Esophagus (tissue), 2 donors: ENCODE measurements at regions not wholly inside any gene's neighbourhood (a gene's known extent, or its start where the extent isn't known, plus 50 kb on each side); places are given as distances from the start of the nearest gene placed in this dataset.

Experiments used
- H3K27ac ChIP-seq, 2 donors: one replicate each; pipeline ENCODE4 v1.5.1; 2013; ENCODE audit warnings: low read depth in 2 of 2, mild to moderate bottlenecking in 2 of 2, inconsistent platforms in 1 of 2, low read length in 1 of 2, moderate library complexity in 1 of 2
- H3K27me3 ChIP-seq, 2 donors: one replicate each; pipeline ENCODE4 v1.6.1; 2013; ENCODE audit warnings: low read length in 2 of 2, control low read depth in 1 of 2, mild to moderate bottlenecking in 1 of 2; ENCODE audit not compliant: insufficient read depth in 2 of 2, control insufficient read depth in 1 of 2
- H3K36me3 ChIP-seq, 2 donors: one replicate each; pipeline ENCODE4 v1.6.1; 2013; ENCODE audit warnings: low read length in 1 of 2; ENCODE audit not compliant: control insufficient read depth in 2 of 2, insufficient read depth in 2 of 2
- H3K4me1 ChIP-seq, 2 donors: one replicate each; pipeline ENCODE4 v1.6.1; 2013; ENCODE audit warnings: low read length in 1 of 2; ENCODE audit not compliant: control insufficient read depth in 2 of 2, insufficient read depth in 2 of 2
- H3K4me3 ChIP-seq, 2 donors: one replicate each; pipeline ENCODE4 v1.5.1; 2013; ENCODE audit warnings: low read length in 2 of 2, mild to moderate bottlenecking in 2 of 2, low read depth in 1 of 2, moderate library complexity in 1 of 2
- H3K9me3 ChIP-seq, 2 donors: one replicate each; pipeline ENCODE4 v1.6.1; 2013; ENCODE audit warnings: mild to moderate bottlenecking in 2 of 2, low read depth in 1 of 2, low read length in 1 of 2, moderate library complexity in 1 of 2; ENCODE audit not compliant: control insufficient read depth in 2 of 2, insufficient read depth in 1 of 2
- WGBS, 2 donors: extraction: QIAGEN DNeasy Blood & Tissue Kit; methylation state at CpG; one replicate each; pipeline ENCODE4 v1.1.7; 2013; 5-methylcytosine and 5-hydroxymethylcytosine counted together
- donor health status: healthy with polysubstance abuse.
- donor health status: Bipolar disorder and iron deficiency.

DNA sequence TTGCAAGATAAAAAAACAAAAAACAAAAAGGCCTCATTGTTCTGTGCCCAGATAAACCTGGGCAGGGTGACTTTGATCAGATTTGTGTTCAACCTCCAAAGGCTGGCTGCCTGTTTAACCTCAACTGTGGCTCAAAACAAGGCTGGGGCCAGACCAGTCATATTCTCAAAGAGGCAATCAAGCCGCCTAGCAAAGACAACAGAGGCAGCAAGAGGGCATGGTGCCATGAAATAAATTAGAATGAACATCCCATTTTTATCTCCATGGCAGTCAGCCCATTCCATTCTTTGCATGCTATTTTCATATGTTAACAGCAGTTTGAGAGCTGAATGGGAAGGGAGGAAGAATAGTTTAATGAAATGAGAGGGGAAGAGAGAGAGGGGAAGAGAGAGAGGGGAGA, 1150.3 kb downstream of the TYW1 start:
- no peaks in the 10 kb centered on the region for H3K27me3 ChIP-seq
- no peaks in the 10 kb centered on the region for H3K4me1 ChIP-seq
- no peaks in the 10 kb centered on the region for H3K36me3 ChIP-seq
- no peak overlapping the region for H3K27ac ChIP-seq
- H3K4me3 ChIP-seq: no peak overlapping the region
- 44 to 54% methylated on average over 1 of the region's 1 CpG for WGBS, 2 donors
- H3K9me3 ChIP-seq: no peaks in the 10 kb centered on the region

DNA sequence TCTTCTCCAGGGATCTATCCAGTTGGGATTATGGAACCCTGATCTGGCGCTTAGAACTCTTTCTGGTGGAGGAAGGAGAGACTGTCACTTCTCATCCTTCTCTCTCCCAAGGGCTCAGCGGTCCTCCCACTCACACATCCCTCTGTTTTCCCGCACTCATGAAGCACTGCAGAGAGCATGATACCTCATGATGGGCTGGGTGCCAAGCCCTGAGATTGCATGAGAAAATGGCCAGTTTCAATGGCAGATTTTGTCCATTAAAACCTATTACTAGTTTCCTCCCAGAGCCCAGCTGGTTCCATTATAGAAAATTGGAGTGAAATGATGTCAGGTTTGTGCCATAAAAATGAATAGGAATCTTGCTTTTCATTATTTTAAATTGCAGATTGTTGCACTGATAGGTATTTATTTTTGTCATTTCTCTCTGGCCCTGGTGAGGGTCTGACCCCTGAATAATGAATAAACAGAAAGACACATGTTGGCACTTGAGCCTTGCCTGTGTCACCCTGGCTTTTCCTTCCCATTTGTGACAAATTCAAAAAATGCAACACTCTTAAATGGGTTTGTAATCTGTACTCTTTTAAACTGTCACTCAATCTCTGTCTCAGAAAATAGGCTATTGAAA, 1151.1 kb downstream of the TYW1 start:
- Histone ChIP-seq H3K4me1 (no peaks in the 10 kb centered on the region), H3K27ac (no peak overlapping the region), H3K4me3 (no peak overlapping the region), H3K27me3 (no peaks in the 10 kb centered on the region), H3K9me3 (no peaks in the 10 kb centered on the region), H3K36me3 (no peaks in the 10 kb centered on the region)
- WGBS, 2 donors: 81 to 82% methylated on average over 3 of the region's 3 CpGs

DNA sequence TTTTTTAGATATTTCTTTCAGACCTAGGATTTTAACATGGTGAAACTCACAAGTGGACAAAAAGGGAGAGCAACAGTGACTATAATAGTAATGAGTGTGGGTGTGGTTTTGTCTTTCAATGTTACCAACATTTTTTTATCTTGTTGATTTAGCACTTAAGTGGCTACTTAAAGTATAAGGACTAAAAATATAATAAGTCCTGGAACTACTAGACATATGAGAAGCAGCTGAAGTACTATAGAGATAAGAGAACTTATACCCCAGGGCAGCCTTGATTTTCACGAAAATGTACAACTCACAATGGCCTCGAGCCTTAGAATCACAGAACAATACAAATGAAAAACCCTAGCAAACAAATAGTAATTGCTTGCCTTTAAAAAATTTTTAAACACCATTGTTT, 1151.8 kb downstream of the TYW1 start:
- H3K27ac ChIP-seq: no peak overlapping the region
- no peaks in the 10 kb centered on the region for H3K4me1 ChIP-seq
- H3K27me3 ChIP-seq: no peaks in the 10 kb centered on the region
- no peak overlapping the region for H3K4me3 ChIP-seq
- no peaks in the 10 kb centered on the region for H3K36me3 ChIP-seq
- H3K9me3 ChIP-seq: no peaks in the 10 kb centered on the region
- WGBS, 2 donors: 67 to 80% methylated on average over 2 of the region's 2 CpGs

DNA sequence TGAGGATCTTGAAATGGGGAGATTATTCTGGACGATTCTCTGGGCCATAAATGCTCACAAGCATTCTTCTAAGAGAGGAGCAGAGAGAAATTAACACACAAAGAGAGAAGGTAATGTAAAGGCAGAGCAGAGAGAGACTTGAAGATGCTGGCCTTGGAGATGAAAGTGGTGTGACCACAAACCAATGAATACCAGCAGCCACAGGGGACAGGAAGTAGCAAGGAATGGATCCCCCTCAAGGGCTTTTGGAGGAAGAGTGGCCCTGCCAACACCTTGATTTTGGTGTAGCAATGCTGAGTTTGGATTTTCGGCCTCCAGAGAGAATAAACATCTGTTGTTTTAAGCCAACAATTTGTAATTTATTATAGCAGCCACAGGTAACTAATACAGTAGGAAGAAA, 1155.6 kb downstream of the TYW1 start:
- H3K36me3 ChIP-seq: no peaks in the 10 kb centered on the region
- no peaks in the 10 kb centered on the region for H3K27me3 ChIP-seq
- H3K9me3 ChIP-seq: no peaks in the 10 kb centered on the region
- WGBS, 2 donors: 66 to 74% methylated on average over 2 of the region's 2 CpGs
- no peak overlapping the region for H3K4me3 ChIP-seq
- no peaks in the 10 kb centered on the region for H3K4me1 ChIP-seq
- no peak overlapping the region for H3K27ac ChIP-seq

DNA sequence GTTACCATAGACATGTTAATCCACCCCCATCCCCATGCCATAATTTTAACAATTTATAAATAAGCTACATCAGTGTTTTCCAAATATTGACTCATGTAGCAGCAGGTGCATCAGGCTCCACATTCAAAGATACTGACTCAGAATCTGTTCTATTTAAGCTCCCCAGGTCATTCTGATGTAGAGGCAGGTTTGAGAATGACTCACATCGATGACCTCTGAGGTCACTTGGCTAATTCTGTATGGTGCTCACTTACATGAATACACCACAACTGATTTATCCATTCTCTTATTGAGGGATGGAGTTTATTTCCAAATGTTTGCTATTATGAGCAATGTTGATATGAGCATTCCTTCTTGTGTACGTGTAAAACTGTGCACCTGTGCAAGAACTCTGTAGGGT, 1159.0 kb downstream of the TYW1 start:
- no peaks in the 10 kb centered on the region for H3K9me3 ChIP-seq
- H3K27ac ChIP-seq: no peak overlapping the region
- no peaks in the 10 kb centered on the region for H3K4me1 ChIP-seq
- WGBS, 2 donors: 90 to 97% methylated on average over 2 of the region's 2 CpGs
- no peaks in the 10 kb centered on the region for H3K36me3 ChIP-seq
- no peak overlapping the region for H3K4me3 ChIP-seq
- no peaks in the 10 kb centered on the region for H3K27me3 ChIP-seq

DNA sequence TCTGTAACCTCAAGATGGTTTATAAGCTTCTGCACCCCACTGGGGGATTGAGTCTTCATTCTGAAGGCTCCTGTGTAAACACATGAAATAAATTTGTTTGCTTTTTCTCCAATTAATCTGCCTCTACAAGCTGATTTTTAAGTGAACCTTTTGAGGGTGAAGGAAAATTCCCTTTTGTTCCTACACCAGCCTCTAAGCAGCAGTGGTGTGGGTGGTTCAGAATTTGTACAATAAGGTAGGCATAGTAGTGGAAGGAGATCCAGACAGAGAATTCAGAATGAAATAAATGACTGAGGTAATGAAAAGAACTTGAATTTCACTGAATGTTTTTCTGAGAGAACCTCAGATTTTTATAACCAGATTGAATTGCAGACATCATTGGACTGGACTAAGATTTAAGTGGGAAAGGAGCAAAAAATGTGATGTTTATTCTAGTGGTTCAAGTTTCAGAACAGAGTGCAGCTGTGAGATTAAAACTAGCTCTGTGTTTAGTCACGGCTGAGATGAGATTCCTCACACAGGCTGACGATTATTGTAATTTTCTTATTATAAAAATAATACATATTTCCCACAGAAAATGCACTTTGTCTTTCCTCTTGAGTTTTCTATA, 1162.2 kb downstream of the TYW1 start:
- WGBS, 2 donors: 20 to 33% methylated on average over 2 of the region's 2 CpGs
- no peaks in the 10 kb centered on the region for H3K9me3 ChIP-seq
- H3K36me3 ChIP-seq: no peaks in the 10 kb centered on the region
- H3K27me3 ChIP-seq: no peaks in the 10 kb centered on the region
- H3K27ac ChIP-seq: no peak overlapping the region
- no peaks in the 10 kb centered on the region for H3K4me1 ChIP-seq
- no peak overlapping the region for H3K4me3 ChIP-seq

DNA sequence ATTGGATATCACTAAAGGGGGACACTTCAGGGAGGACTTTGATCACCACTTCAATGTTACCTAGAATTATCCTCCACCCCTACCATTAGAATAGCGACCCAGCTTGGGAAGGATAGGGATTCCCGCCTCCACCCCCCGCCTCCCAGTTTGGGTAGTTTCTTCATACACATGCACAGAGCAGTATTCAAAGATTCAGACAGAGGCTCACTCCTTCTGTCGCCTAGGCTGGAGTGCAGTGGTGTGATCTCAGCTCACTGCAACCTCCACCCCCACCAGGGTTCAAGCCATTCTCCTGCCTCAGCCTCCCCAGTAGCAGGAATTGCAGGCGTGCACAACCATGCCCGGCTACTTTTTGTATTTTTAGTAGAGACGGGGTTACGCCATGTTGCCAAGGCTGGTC, 1166.1 kb downstream of the TYW1 start:
- Histone ChIP-seq H3K36me3 (no peaks in the 10 kb centered on the region), H3K4me1 (no peaks in the 10 kb centered on the region), H3K27me3 (peaks cover 0 to 4% of the 10 kb centered on the region in 2 donors), H3K27ac (no peak overlapping the region), H3K9me3 (no peaks in the 10 kb centered on the region), H3K4me3 (no peak overlapping the region)
- WGBS, 2 donors: 82 to 89% methylated on average over 8 of the region's 8 CpGs

DNA sequence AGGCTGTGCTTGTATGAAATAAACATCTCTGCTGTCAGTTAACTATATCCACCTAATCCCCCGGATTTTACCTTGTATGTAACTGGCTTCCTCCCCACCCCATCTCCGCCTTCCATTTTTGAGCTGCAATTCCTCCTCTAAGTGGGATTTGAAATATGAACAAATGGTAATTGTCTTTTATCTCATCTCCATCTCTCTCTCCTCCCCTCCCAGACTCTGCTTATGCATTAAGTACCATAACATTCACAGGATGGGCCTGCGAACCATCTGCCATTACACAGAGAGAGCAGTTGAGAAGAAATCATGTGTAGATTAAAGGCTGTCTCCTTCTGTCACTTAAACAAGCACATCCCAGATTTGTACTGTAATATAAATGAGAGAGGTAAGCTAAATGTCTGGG, 1169.9 kb downstream of the TYW1 start:
- peaks cover 0 to 4% of the 10 kb centered on the region in 2 donors for H3K27me3 ChIP-seq
- H3K36me3 ChIP-seq: no peaks in the 10 kb centered on the region
- 30 to 40% methylated on average over 3 of the region's 3 CpGs for WGBS, 2 donors
- H3K4me3 ChIP-seq: no peak overlapping the region
- H3K4me1 ChIP-seq: no peaks in the 10 kb centered on the region
- H3K27ac ChIP-seq: no peak overlapping the region
- no peaks in the 10 kb centered on the region for H3K9me3 ChIP-seq

DNA sequence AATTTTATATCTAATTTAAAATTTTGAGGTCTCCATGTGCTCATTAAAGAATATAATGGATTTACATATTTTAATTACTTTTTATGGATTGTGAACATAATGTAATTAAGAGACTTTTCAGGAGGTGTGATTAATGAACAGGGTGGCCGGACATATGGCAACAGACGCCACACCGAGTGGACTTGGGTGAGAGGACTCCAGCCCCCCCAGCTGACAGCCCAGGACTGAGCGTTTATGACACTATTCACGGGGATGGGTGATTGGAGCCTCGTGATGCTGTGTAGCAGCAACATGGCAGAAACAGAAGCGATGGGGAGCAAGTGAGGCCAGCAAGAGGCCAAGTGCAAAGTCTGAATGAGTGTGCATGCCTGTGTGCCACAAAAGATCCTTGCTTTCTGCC, 1176.9 kb downstream of the TYW1 start:
- H3K4me3 ChIP-seq: no peak overlapping the region
- WGBS, 2 donors: 67 to 81% methylated on average over 7 of the region's 7 CpGs
- H3K36me3 ChIP-seq: no peaks in the 10 kb centered on the region
- H3K9me3 ChIP-seq: no peaks in the 10 kb centered on the region
- H3K27ac ChIP-seq: no peak overlapping the region
- H3K27me3 ChIP-seq: no peaks in the 10 kb centered on the region
- H3K4me1 ChIP-seq: no peaks in the 10 kb centered on the region

DNA sequence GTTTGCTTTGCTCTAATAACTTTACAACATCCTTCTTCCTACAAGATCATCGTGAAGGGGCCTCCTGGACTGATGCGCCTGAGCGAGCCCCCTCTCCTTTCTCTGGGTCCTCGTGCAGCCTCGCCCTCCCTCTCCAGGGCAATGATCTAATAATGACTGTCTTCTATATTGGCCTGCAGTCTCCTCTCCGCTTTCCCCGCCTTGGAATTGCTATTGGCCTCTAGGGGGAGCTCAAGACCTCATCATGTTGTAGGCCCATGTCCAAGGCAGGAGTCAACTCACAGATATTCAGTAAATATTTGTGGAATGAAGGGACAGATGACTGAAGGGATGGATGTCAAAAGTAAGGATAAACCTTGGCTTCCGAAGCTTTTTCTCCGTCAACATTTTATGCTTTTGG, 1180.3 kb downstream of the TYW1 start:
- WGBS, 2 donors: 14 to 23% methylated on average over 9 of the region's 9 CpGs
- Histone ChIP-seq H3K4me1 (no peaks in the 10 kb centered on the region), H3K9me3 (no peaks in the 10 kb centered on the region), H3K27ac (no peak overlapping the region), H3K36me3 (no peaks in the 10 kb centered on the region), H3K4me3 (no peak overlapping the region), H3K27me3 (no peaks in the 10 kb centered on the region)
